ENCODE measurements at regions not wholly inside any gene's neighbourhood (a gene's known extent, or its start where the extent isn't known, plus 50 kb on each side); places are given as distances from the start of the nearest gene placed in this dataset.

DNA sequence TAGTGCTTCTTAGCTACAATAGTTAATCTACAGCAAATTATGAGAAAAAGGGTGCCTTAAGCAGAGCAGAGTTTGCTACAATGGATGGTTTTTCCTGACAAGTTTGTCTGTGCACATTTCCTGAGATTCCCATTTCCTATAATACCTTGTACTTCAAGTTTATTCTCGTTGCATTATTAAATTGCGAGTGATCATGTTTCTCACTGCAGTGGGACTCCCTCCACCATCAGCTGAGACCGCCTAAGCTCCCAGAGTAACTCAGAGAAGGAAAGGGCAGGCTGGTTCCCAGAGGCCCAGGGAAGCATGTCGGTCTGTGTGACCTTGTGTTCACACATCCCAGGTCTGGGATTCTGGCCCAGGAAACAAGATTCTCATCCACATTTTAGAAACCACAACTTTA, 162.1 kb downstream of the ARL4C start:
- DNase-seq, result no peak

DNA sequence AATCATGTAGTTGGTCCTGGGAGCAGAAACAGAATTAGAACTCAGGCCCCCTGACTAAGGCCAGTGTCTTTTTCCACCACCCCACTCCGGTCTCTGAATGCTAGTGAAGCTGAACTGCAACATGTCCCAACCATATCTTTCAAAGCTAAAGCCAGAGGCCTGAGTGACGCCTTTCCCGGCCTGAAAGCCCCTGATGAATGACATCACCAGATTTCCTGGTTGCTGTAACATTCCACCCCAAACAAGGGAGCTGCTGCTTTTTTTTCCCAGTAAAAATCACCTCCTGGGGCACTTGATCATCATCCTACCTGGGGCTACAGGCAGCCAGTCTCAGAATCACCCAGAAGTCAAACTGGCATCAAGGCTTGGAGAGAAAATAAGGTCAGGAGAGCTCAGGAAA, 162.7 kb downstream of the ARL4C start:
- no peak for DNase-seq

DNA sequence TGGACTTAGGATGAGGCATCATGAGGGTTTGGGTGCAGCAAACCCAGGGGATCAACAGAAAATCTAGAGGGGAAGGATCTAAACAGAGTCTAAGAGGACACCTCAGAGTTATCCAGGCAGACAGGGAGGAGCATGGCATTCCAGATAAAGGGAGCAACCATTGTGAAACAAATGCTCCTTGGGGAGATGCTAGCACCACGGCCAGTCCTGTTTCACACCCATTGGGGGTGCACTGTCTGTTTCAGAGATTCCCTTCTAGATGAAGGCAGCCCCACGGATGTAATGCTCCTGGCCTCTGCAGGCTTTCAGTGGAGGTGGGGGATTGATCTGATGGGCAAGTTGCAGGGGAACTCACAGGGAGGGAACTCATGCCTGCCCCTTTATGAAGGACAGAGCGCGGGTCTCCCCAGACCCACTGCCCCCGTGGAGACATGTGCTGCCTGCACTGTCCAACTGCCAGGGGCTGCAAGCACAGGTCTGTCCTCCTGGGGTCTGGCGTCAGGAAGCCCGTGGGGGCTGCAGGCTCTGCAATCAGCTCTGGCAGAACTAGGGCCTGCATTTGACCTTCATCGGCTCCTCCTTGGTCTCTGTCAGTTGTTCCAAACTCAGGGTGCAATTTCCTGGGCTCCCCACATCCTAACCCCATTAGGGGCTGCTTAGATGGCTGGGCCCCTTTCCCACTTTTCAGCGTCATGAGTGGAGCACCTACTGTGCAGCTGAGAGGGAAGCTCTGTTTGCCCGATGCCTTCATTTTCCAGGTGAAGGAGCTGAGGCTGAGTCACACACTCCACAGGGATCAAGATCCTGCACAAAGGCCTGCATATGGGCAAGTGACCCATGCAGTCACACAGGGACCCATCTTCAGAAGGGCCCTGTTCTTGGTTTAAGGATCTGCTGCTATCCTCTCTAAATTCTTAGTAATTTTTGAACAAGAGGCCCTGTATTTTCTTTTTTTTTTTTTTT, 163.4 kb downstream of the ARL4C start:
- DNase-seq, result no peak

DNA sequence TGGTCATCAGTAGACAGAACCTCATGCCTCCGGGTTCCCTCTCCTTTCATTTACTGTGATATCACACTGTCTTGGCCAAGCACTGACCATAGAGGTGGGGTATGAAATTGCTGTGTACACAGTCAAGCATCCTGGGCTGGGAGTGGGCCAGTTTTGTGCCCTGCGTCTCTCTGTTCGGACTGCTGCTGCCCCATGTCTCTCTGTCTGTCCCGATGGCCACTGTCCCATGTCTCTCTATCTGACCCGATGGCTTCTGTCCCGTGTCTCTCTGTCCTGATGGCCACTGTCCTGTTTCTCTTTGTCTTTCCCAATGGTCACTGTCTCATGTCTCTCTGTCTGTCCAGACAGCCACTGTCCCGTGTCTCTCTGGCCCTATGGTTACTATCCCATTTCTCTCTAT, 164.9 kb downstream of the ARL4C start:
- no peak for DNase-seq

DNA sequence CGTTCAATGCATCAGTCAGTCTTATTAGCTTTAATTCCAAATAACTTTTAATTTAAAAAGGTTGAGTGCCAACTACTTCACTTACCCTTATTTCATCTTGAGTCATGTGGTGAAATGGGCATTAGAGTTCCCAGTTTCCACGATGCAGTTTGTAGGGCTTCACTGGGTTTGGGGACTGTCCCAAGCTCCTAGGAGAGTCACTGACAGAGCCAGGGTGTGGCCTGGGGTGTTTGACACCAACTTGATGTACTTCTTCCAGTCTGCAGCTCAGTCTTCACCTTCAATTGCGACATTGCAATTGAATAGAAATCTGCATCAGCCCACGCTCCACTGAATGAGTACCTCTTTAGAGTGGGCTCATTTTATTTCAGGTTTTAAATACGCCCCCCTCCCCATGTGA, 165.3 kb downstream of the ARL4C start:
- no peak for DNase-seq

DNA sequence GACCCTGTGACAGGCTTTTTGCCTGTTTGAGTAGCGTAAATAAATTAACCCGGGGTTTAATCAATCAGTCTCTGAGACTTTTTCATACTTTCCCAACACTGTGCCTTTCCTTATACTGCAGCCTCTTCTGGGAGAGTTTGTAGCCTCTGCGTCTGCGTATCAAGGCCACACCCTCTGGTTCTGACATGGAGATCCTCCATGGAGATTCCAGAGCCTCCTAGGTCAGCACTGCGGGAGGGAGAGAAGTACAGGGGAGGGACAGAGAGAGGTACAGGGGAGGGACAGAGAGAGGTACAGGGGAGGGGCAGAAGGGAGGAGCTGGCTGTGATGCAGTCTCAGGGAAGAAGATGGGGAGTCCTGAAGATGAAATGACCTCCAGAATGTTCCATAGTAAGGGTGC, 166.0 kb downstream of the ARL4C start:
- no peak for DNase-seq

DNA sequence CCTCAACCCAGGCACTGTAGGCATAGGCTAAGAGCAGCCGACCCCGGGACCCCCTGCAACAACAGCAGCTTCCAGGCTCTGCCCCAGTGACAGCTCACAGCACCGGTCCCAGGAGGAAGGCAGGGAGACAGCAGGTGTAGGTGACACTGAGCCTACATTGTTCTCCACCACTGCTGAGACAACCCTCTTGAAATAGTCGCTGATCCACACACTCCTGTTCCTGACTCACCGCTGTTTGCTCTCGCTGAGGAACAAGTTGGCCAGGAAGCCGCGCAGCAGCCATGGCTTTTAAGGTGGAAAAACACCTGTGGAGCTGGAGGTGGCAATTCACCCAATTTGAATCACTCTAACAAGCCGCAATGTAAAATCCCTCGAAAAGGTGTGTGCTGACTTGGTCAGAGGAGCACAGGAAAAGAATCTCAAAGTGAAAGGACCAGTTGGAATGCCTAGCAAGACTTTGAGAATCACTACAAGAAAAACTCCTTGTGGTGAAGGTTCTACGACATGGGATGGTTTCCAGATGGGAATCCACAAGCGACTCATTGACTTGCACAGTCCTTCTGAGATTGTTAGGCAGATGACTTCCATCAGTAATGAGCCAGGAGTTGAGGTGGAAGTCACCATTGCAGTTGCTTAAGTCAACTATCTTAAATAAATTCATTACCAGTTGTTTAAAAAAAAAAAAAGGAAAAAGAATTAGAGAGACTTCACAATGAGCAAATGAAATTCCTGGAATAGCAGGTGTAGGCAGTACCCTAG, 167.5 kb downstream of the ARL4C start:
- DNase-seq, result no peak

DNA sequence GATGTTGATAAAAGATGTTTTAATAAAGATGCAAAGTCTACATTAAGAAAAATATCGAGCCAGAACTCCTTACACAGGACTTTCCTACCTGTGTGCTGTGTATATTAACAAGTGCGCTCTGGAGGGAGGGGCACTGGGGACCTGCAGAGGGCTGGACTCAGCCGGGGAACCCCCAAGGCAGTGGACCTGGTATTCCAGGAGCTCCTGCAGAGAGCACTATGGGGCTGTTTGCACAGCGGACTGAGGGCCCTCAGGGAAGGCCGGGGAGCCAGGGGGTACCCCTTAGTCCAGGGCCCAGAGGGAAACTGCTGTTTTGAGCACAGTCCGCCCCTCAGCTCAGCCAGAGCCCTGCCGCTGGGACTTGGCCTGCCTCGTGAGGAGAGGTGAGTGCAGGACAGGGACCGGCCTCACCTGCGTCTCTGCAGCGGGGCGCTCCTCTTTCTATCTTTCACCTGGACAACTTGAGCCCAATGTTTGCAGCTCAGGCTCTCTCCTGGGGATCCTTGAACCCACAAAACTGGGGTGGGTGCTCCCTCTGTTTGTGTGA, 168.4 kb downstream of the ARL4C start:
- no peak for DNase-seq

DNA sequence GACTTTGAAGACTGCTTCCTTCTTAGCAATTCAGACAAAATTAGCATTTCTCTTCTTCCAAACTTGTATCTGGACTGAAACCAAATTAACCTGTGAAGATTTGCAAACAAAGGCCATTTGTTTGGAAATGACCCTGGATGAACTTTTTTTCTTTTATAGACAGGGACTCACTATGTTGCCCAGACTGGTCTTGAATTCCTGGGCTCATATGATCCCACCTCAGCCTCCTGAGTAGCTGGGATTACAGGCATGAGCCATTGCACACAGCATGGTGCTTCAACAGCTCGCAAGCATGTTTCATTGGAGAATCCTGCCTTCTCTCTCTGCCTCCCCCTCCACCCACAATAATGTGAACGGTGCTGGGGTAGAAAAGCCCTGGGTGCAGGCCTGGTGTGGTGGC, 170.2 kb downstream of the ARL4C start:
- DNase-seq, result no peak

DNA sequence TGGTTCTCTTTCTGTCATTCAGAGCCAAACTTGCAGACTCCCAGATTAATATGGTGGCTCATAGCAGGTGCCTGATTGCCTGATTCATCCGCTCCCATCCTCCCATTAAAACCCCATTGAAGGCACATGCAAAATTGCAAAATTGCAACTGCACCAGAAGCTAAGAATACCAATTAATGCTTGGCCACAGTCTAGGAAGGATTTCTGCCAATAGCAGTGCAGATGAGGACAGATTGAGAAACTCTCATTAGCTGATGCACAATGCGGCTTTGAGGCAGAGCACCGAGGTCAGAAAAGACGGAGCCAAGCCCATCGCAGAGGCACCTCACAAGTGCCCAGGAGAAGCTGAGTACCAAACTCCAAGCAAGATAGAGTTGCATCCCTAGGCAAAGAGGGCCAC, 172.8 kb downstream of the ARL4C start:
- no peak for DNase-seq

DNA sequence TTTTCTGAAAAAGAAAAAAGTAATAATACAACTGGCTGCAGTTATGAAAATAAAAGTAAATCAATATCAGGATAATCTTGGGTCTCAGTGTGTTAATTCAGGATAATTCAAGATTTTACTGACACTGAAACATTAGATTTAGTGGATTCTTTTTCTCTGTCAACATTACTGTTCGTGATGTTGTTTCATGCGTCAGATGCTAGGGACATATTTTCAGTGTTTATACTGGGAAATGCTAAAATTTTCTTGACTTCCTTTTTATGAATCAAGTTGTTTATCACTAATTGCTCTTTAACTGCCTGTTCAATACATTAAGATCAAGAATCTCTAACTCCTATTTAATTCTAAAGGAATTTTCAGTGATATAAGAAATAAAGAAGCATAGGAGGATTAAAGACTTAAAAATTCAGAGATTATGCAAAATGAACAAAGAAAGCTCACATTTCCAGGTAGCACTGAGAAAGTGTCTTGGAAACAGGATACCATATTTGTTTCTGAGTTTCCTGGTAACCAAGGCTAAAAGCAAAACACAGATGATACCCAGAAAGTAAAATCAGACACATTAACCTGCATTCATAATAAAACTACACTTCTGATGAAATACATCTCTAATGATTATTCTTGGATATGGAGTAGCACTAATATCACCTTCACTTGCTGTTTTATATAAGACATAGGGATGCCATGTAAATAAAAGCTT, 174.0 kb downstream of the ARL4C start:
- no peak for DNase-seq

DNA sequence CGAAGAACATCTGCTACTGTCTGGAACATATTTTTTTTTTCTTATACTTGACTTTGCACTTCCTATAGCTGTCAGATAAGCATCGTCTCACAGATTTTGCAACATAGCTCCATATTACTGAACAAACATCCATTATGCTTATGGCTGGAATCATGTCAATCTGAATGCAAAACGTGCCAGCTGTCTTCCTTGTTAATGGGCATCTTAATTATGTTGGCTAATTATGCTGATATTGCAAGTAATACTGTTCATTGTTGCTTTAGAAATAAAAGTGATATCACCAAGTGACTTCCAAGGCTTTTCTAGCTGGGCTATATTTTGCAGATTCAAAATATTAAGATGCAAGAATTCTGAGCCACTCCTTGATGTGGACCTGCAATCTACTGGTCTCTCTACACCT, 176.8 kb downstream of the ARL4C start:
- no peak for DNase-seq

DNA sequence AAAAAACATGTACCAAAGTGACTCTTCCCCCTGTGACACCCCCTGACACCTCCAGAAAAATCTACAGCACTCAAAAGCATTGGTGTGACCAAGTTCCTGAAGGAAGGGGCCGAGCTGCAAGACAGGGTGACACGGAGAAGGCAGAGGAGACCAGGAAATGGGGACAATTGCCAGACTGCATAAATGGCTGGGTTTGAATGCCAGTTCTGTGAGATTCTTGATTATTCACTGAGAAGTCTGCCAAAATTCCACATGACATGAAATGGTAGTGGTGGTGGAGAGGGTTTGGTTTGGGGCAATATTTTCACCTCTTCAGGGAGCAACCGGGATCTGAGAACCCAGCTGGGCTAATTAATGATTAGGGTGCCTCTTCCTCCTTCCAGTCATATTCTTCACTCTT, 178.5 kb downstream of the ARL4C start:
- no peak for DNase-seq

DNA sequence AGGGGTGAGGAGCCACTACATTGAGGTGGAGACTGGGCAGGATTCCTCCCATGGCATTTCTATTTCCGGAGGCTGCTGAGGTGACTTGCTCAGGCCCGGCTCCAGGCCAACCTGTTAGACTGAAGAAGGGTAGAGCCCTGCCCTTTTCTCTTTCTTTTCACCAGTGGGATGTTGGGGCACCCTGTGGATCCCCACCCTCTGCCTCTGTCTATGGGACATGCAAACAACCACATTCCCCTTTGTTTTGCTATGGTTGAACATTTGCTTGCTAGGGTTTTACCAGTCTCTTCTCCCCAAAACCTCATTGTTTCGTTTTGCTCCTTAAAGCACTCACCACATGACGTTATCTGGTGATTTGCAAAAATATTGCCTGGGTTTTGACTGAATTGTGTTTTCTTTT, 183.3 kb downstream of the ARL4C start:
- DNase-seq, result no peak

DNA sequence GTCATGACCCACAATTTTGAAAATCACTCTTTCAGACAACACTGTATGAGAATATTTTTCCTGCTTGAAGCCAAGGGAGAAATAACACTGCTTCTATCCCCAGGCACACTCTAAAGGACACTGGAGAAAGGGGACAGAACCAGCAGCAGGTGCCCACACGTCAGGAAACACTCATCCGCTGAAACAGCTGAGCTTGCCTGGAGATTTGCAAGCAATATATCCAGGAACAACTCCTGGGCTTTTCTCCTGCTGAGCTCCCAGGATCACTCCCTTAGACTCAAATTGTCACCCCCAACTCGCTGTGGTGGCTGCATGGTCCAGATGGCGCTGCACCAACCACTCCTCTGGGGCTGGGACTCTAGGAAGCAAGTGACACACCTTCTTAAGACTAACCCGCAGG, 186.7 kb downstream of the ARL4C start:
- DNase-seq, result no peak

DNA sequence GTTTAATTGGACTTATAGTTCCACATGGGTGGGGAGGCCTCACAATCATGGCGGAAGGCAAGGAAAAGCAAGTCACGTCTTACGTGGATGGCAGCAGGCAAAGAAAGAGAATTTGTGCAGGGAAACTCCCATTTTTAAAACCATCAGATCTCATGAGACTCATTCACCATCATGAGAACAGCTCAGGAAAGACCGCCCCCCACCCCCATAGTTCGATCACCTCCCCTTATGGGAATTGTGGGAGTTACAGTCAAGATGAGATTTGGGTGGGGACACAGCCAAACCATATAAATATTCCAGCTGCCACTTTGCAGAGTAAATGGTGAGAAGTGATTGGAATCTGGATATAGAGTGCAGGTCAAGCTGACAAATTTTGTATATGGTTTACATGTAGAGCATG, 187.4 kb downstream of the ARL4C start:
- no peak for DNase-seq

DNA sequence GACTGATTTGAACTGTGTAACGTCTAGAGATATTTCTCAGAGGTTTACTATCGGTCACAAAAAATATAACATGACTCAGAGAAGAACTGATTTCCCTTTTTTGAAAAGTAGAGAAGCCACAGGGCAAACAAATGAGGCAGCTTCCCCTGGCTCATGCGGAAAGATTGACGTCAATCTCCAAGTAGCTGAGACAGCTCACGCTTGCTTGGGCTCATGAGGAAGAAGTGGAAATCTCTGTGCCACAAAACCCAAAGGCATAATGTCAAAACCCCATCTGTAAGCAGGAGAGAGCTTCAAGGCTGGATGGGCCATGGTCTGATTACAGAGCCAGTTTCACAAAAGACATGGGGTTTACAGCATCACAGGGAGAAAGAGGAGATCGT, 188.1 kb downstream of the ARL4C start:
- no peak for DNase-seq

DNA sequence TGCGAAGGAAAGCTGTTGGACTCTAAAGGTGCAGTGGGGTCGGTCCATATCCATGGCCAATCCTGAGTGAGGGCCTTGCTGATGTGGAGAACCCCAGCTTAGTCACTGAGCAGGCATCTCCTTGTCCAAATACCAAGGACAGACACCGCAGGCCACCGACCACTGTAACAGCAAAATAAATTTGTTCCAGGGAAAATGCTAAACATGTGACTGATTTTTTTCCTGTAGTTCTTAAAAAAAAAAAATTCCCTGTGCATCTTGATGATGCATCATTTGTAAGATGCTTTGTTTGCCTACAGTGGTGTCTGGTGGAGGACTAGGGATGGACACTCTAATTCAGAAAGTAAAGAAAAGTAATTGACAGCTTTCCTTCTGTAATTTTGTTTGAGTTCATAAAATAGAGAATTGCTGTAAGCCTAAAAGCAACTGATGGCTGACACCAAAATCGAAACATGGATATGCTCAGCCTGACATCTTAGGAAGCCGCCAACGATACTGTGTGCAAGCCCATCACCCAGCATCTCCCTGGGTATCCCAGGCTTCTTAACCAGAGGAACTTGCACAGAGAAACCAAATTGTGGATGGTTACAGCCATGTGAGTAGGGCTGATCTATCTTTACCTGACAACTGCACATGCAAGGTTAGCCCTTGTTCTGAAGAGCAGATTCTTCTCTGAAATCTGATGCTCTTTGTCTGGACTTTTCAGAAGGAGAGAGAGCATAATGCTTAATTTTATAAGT, 188.6 kb downstream of the ARL4C start:
- no peak for DNase-seq

DNA sequence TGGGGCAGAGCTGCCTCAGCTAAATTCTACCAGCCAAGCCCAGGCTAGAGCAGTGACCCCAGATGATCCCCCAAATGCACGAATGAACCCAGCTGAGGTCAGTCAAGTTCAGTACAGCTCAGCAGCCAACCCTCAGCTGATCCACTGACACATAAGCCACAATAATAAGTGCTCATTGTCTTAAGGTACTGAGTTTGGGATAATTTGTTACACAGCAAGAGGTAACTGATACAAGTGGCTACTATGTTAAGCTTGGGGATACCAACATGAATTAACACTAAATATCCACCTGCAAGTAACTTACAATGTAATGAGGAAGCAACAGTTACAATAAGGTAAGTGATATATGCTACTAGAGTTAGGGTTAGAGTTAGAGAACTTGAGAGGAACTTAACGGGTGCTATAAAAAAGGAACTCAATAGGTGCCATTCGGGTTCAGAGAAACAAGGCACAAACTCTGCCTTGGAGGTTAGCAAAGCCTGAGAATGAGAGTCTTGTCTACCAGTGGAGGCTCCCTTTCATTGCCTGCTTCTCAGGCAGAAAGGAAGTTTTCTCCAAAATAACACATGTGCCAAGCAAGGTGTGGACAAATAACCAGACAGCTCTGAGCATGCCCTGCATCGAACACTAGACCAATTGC, 189.4 kb downstream of the ARL4C start:
- no peak for DNase-seq

DNA sequence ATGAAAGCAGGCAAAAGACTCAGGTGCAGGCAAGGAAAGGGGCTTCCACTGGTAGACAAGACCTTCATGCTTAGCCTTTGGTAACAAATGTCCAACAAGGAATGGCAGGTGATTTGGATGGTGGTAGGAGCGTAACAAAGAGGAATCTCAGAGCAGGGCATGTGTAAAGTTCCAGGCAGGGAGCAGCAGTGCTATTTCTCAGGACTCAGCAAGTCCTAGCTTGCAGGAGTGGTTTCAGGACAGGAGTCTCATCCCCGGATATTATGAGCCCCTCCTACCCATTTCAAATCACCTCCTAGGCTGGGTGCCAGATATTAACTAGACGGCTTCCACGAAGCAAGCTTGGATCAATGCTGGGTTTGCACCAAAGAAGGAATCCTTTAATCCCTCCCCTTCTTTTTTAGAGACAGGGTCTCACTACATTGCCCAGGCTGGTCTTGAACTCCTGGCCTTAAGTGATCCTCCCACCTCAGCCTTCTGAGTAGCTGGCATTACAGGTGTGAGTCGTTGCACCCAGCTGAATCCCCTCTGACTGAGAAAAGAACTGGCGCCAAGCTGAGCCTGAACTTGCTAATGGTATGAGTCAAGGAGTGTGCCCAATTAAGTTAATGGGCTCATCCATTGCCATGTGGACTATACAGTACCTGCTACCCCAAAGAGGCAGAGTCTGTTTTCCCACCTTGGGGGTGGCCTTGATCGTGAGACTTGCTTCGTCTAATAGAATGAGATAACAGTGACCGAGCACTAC, 190.3 kb downstream of the ARL4C start:
- no peak for DNase-seq

DNA sequence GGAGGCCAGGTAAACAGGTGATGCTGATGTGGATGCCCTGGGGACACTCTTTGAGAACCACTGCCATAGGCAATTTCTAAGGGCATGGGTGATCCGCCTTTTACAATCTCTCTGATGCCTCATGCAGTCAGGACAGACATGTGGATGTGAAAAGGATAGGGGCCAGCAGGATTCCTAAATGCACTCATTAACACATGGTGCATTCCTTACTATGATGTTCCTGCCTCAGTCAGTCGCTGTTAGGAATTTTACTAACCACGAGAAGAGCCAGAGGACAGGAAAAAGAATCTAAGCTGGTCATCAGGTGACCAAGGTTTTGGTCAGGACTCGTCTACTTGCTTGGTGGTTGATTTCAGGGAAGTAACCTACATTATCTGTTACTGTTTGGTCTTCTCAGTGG, 191.0 kb downstream of the ARL4C start:
- no peak for DNase-seq
